Caco-2 (cell line): ENCODE measurements at regions not wholly inside any gene's neighbourhood (a gene's known extent, or its start where the extent isn't known, plus 50 kb on each side); places are given as distances from the start of the nearest gene placed in this dataset.

Experiments
- BruUV-seq: library from RNA; stranded (reverse); fragments of 400-500 nt; replicated peaks from 2 replicates; lab custom pipeline; 2021; lab: Mats Ljungman, UMichigan
- CTCF ChIA-PET: fragments of 300-600 bp; sonication (Branson Sonifier 250); formaldehyde crosslinking; loops from one replicate; lab custom pipeline; 2022; ENCODE audit warnings: antibody characterized with exemption; lab: Charles Lee
- POLR2A ChIA-PET: fragments of 300-600 bp; sonication (Branson Sonifier 250); formaldehyde crosslinking; loops from one replicate; lab custom pipeline; 2022; ENCODE audit warnings: antibody characterized with exemption; lab: Charles Lee
- DNase-seq, 2 experiments: peaks; one replicate each; pipeline versions ENCODE4 v3.0.0 to v3.0.0-alpha.2; 2020 to 2022
- H3K27me3 ChIP-seq: replicated peaks from 2 replicates; pipeline ENCODE4 v1.6.0; 2011; ENCODE audit warnings: low read length; ENCODE audit not compliant: control insufficient read depth, insufficient read depth
- H3K36me3 ChIP-seq: 2 replicates; pipeline ENCODE4 v1.5.1; 2011; ENCODE audit warnings: low read length; ENCODE audit not compliant: control insufficient read depth, insufficient read depth
- H3K4me1 ChIP-seq: fragments of 250-450 bp; sonication (Bioruptor Pico); 2 replicates; pipeline ENCODE4 v1.5.1; 2020; ENCODE audit warnings: mild to moderate bottlenecking
- H3K4me3 ChIP-seq: 2 replicates; pipeline ENCODE4 v1.5.1; 2011; ENCODE audit warnings: low read depth, mild to moderate bottlenecking, control low read depth, low read length
- H3K9me3 ChIP-seq: fragments of 250-450 bp; sonication (Bioruptor Pico); 2 replicates; pipeline ENCODE4 v1.5.1; 2020; ENCODE audit warnings: mild to moderate bottlenecking, moderate library complexity
- H3K27ac Mint-ChIP-seq: one replicate; pipeline ENCODE4 v1.8.0; 2022; ENCODE audit warnings: mixed read lengths; ENCODE audit not compliant: unreplicated experiment
- H3K27me3 Mint-ChIP-seq: one replicate; pipeline ENCODE4 v1.8.0; 2022; ENCODE audit warnings: mixed read lengths; ENCODE audit not compliant: insufficient read depth, unreplicated experiment
- H3K36me3 Mint-ChIP-seq: one replicate; pipeline ENCODE4 v1.8.0; 2022; ENCODE audit warnings: mild to moderate bottlenecking, mixed read lengths; ENCODE audit not compliant: insufficient read depth, unreplicated experiment
- H3K4me1 Mint-ChIP-seq: one replicate; pipeline ENCODE4 v1.8.0; 2022; ENCODE audit warnings: low read depth, mixed read lengths; ENCODE audit not compliant: unreplicated experiment
- H3K4me3 Mint-ChIP-seq: one replicate; pipeline ENCODE4 v1.8.0; 2022; ENCODE audit warnings: mild to moderate bottlenecking, moderate library complexity, mixed read lengths; ENCODE audit not compliant: unreplicated experiment
- H3K9me3 Mint-ChIP-seq: one replicate; pipeline ENCODE4 v1.8.0; 2022; ENCODE audit warnings: mixed read lengths; ENCODE audit not compliant: unreplicated experiment
- CTCF ChIP-seq, 2 experiments: fragments of 200-600 bp in 1 of 2; IDR thresholded peaks; 1 replicate in 1 of 2; 2 replicates in 1 of 2; pipeline versions ENCODE4 v1.5.1 to v1.8.0; 2011 to 2022; ENCODE audit warnings: antibody characterized with exemption in 1 of 2, control low read depth in 1 of 2, inconsistent platforms in 1 of 2, low read depth in 1 of 2, low read length in 1 of 2, mild to moderate bottlenecking in 1 of 2, moderate library complexity in 1 of 2; ENCODE audit not compliant: insufficient read depth in 1 of 2, severe bottlenecking in 1 of 2, unreplicated experiment in 1 of 2
- intact Hi-C: fragments of 100-400 bp; cut with micrococcal nuclease; formaldehyde crosslinking; loops from one replicate; pipeline ENCODE4 v1.10.0; 2022; ENCODE audit not compliant: unreplicated experiment

- no peaks in the 10 kb centered on the region for H3K36me3 ChIP-seq
- intact Hi-C loops, result no loop called here
- no peaks in the 10 kb centered on the region for H3K4me1 ChIP-seq
- no peaks in the 10 kb centered on the region for H3K9me3 ChIP-seq
- H3K4me3 ChIP-seq, result no peak overlapping the region
- Mint-ChIP-seq H3K27ac (no peak overlapping the region), H3K4me1 (no peaks in the 10 kb centered on the region), H3K36me3 (no peaks in the 10 kb centered on the region), H3K9me3 (no peaks in the 10 kb centered on the region), H3K27me3 (peaks cover 16% of the 10 kb centered on the region), H3K4me3 (no peak overlapping the region)
- POLR2A ChIA-PET, result no interaction called here
- no peak for TF ChIP-seq CTCF (IDR thresholded peaks at IDR 0.05; ENCODE audit: insufficient read depth in 1 of 2, low read depth in 1 of 2, low read length in 1 of 2, severe bottlenecking in 1 of 2, unreplicated experiment in 1 of 2)
- no TSS peak for BruUV-seq
- CTCF ChIA-PET, result no interaction called here
- no peak for DNase-seq
- H3K27me3 ChIP-seq, result no peaks in the 10 kb centered on the region
Measured at GRCh38 chr4:41802590-41802989, 54.1 kb upstream of the PHOX2B start.

- no peaks in the 10 kb centered on the region for H3K4me1 Mint-ChIP-seq
- no TSS peak for BruUV-seq
- no peak overlapping the region for H3K27ac Mint-ChIP-seq
- no peak overlapping the region for H3K4me3 Mint-ChIP-seq
- Histone ChIP-seq H3K27me3 (no peaks in the 10 kb centered on the region), H3K9me3 (no peaks in the 10 kb centered on the region), H3K4me3 (no peak overlapping the region), H3K4me1 (no peaks in the 10 kb centered on the region), H3K36me3 (no peaks in the 10 kb centered on the region)
- H3K36me3 Mint-ChIP-seq, result no peaks in the 10 kb centered on the region
- POLR2A ChIA-PET, result no interaction called here
- H3K9me3 Mint-ChIP-seq, result no peaks in the 10 kb centered on the region
- no peak for TF ChIP-seq CTCF (IDR thresholded peaks at IDR 0.05; ENCODE audit: insufficient read depth in 1 of 2, low read depth in 1 of 2, low read length in 1 of 2, severe bottlenecking in 1 of 2, unreplicated experiment in 1 of 2)
- DNase-seq, result no peak
- H3K27me3 Mint-ChIP-seq, result peaks cover 11% of the 10 kb centered on the region
- CTCF ChIA-PET, result no interaction called here
- intact Hi-C loops, result no loop called here
Measured at GRCh38 chr4:41799126-41799525, 50.6 kb upstream of the PHOX2B start.
